ENCODE measurements at regions not wholly inside any gene's neighbourhood (a gene's known extent, or its start where the extent isn't known, plus 50 kb on each side); places are given as distances from the start of the nearest gene placed in this dataset.
"Not testable (repeated sequence)": the region's sequence is repeated elsewhere in the genome, so short reads cannot be mapped to it uniquely, and the experiment has no call there.

DNA sequence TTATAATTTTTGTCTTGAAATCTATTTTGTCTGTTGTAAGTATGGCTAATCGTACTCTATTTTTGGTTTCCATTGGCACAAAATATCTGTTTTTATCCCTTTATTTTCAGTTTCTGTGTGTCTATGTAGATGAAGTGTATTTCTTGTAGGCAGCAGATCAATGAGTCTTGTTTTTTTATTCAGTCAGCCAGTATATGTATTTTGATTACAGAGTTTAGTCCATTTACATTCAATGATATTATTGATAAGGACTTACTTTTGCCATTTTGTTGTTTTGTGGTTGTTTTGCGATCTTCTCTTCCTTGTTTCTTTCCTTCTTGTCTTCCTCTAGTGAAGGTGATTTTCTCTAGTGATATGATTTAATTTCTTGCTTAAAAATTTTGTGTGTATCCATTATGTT is 336.3 kb upstream of the SPRY2 start:
- ATAC-seq (no peak), DNase-seq (ENCODE audit: low spot score in 2 of 2) (no peak)
- Mint-ChIP-seq H3K9me3 (peaks cover 13 to 28% of the 10 kb centered on the region in 2 donors), H3K36me3 (no peaks in the 10 kb centered on the region), H3K27ac (no peak overlapping the region)

DNA sequence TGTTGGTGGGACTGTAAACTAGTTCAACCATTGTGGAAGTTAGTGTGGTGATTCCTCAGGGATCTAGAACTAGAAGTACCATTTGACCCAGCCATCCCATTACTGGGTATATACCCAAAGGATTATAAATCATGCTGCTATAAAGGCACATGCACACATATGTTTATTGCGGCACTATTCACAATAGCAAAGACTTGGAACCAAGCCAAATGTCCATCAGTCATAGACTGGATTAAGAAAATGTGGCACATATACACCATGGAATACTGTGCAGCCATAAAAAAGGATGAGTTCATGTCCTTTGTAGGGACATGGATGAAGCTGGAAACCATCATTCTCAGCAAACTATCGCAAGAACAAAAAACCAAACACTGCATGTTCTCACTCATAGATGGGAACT is 334.5 kb upstream of the SPRY2 start:
- not testable (repeated sequence) for H3K36me3 Mint-ChIP-seq; ATAC-seq; DNase-seq (ENCODE audit: low spot score in 2 of 2); H3K27ac Mint-ChIP-seq
- H3K9me3 Mint-ChIP-seq: peaks cover 21 to 26% of the 10 kb centered on the region in 2 donors

DNA sequence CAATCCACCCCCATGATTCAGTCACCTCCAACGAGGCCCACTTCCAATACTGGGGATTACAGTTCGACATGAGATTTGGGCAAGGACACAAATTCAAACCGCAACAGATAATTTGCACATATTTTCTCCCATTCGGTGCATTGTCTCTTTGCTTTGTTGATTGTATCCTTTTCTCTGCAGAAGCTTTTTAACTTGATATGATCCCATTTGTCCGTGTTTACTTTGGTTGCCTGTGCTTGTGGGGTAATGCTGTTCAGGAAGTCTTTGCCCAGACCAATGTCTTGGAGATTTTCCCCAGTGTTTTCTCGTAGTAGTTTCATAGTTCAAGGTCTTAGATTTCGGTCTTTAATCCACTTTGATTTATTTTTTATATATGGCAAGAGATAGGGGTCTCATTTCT is 330.8 kb upstream of the SPRY2 start:
- no peak overlapping the region for H3K27ac Mint-ChIP-seq
- no peak for ATAC-seq

DNA sequence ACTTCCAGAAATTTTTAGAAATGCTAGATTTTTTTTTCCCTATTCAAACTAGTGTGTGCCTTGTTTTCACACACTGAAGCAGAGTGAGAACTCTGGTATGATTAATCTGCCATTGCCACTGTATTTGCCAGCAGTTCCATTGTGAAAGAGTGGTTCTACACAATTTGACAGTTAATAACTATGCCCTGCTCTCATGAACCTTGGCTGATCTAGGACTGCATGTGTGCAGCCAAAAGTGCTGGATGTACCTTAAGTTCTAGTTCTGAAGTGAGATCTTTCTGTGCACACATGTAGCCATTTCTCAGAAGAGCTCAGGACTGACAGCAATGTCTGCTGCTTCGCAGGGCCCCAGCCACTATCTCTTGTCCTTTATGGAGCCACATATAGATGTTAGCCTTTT is 328.2 kb upstream of the SPRY2 start:
- no peak for ATAC-seq

More for the DNA sequence above, 330.8 kb upstream of the SPRY2 start:
- no peaks in the 10 kb centered on the region for H3K36me3 Mint-ChIP-seq
- DNase-seq (ENCODE audit: low spot score in 2 of 2): no peak
- peaks cover 0 to 13% of the 10 kb centered on the region in 2 donors for H3K9me3 Mint-ChIP-seq

DNA sequence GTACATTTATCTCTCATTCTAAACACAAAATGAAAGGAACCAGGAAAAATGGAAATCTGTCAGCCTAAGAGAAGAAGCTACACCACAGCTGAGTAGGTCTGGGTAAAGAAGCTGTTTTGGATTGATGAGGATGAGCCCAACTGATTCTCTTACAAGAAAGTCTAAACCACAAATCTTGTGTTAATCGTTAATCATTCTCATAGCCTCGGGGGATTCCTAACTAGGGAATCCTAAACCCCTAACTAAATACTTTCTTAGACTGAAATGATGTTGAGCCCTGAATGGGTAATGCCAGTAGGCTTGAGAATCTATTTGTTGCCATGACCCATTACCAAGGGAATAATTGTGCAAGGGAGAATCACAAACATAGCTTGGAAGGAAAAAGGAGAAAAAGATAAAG is 327.5 kb upstream of the SPRY2 start:
- ATAC-seq: no peak
- no peak for DNase-seq (ENCODE audit: low spot score in 2 of 2)
- peaks cover 10 to 22% of the 10 kb centered on the region in 2 donors for H3K9me3 Mint-ChIP-seq
- H3K27ac Mint-ChIP-seq: no peak overlapping the region
- H3K36me3 Mint-ChIP-seq: no peaks in the 10 kb centered on the region

More for the DNA sequence above, 328.2 kb upstream of the SPRY2 start:
- peaks cover 10 to 22% of the 10 kb centered on the region in 2 donors for H3K9me3 Mint-ChIP-seq
- H3K27ac Mint-ChIP-seq: no peak overlapping the region
- H3K36me3 Mint-ChIP-seq: no peaks in the 10 kb centered on the region
- no peak for DNase-seq (ENCODE audit: low spot score in 2 of 2)

DNA sequence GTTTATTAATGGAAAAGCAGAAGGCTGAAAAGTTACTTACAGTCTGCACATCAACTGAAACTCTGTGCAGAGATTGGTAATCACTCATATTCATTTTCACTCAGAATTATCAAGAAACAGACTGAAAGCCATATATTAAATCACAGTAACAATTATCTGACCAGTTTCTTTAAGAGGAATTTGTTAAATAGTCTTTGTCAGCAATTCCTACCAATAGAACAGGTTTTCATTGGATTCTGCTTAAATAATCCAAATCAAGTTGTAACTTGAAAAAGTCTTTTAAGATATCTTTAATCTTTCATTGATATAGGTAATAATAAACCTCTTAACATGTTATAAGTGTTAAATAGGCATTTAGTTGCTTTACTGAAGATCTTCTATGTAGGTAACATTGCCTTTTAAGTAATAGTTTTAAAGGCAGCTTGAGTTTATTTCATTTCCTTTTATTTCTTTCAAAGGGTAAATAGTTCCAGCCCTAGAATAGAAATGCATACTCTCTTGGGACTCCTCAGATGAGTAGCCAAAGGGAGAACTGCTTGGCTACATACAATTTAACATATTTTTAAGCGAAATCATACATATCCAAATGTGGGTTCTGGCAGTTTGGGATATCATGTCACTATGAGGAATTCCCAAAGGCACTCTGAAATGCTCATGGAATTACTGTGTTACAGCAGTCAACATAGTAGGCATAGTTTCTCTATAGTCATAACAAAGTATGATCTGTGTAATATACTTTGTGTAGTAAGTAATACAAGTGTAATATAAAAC is 326.0 kb upstream of the SPRY2 start:
- no peak for DNase-seq (ENCODE audit: low spot score in 2 of 2)
- no peak for ATAC-seq
- no peaks in the 10 kb centered on the region for H3K36me3 Mint-ChIP-seq
- no peak overlapping the region for H3K27ac Mint-ChIP-seq
- peaks cover 14 to 25% of the 10 kb centered on the region in 2 donors for H3K9me3 Mint-ChIP-seq

DNA sequence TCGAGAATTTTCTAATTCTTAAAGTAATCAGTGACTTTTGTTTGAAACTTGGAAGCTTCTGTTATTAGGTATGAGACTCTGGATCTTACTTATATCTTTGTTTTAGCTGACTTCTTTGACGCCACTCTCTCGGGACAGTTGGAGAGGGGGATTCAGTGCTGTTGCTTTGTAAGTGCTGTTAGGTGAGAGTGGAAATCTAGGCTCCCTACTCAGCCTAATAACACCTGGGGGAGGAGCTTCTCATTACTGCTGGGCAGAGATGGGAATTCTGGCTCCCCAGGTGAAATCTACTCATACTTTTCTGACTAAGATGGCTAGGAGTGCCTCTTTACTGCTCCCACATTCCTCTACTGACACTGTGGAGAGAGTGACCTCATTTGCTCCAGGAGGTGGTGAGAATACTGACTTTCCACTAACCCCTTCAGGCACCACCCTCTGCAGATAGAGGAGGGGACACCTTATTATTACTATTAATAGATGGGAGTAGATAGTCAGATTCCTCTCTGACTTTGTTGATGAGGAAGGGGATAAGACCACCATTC is 324.9 kb upstream of the SPRY2 start:
- no peaks in the 10 kb centered on the region for H3K36me3 Mint-ChIP-seq
- no peak for ATAC-seq
- H3K27ac Mint-ChIP-seq: no peak overlapping the region

DNA sequence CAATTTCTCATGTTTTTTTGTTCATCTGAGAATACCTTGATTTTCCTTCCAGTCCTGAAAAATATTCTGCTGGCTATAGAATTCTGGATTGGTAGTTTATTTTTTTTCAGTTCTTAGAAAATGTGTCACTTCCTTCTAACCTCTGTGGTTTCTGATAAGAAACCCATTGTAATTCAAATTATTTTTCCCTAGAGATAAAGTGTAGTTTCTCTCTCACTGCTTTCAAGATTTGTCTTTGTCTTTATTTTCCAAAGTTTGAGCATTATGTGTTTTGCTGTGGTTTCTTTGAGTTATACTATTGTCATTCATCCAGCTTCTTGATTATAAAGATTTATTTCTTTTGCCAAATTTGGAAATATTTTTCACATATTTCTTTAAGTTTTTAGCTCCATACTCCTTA is 324.0 kb upstream of the SPRY2 start:
- no peak for ATAC-seq
- no peak for DNase-seq (ENCODE audit: low spot score in 2 of 2)
- no peaks in the 10 kb centered on the region for H3K36me3 Mint-ChIP-seq
- H3K27ac Mint-ChIP-seq: no peak overlapping the region
- peaks cover 14 to 15% of the 10 kb centered on the region in 2 donors for H3K9me3 Mint-ChIP-seq

More for the DNA sequence above, 324.9 kb upstream of the SPRY2 start:
- peaks cover 15% of the 10 kb centered on the region in 2 donors for H3K9me3 Mint-ChIP-seq
- no peak for DNase-seq (ENCODE audit: low spot score in 2 of 2)

DNA sequence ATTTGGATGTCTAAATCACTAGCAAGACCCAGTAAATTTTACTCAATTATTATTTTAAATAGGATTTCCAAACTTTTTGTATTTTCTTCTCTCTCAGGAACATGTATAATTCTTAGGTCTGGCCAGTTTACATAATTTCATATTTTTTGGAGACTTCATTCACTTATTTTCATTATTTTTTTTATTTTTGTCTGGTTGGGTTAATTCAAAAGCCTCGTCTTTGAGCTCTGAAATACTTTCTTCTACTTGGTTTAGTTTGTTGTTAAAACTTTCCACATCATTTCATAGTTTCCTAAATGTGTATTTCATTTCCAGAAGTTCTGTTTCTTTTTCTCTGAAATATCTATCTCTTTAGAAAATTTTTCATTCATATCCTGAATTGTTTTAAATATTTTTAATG is 322.9 kb upstream of the SPRY2 start:
- peaks cover 14 to 15% of the 10 kb centered on the region in 2 donors for H3K9me3 Mint-ChIP-seq
- no peak for ATAC-seq
- DNase-seq (ENCODE audit: low spot score in 2 of 2): no peak

DNA sequence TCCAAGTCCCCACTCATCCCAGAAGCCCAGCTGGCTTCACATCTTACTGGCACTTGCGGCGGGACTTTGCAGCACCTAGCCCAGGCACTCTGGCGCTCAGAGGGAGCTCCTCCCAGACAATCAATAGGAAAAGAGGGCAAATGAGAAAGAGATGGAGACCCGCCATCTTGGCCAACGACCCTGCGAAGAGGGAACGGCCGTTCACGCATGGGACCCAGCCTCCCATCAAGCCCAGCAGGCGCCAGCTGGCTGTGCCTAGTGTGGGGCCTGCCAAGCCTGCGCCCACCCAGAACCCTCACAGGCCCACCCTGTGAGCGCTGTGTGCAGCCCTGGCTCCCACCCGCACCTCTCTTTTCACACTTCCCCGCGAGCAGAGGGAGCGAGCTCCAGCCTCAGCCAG is 317.8 kb upstream of the SPRY2 start:
- Mint-ChIP-seq H3K9me3 (peaks cover 25% of the 10 kb centered on the region in 2 donors), H3K27ac (no peak overlapping the region), H3K36me3 (no peaks in the 10 kb centered on the region)
- no peak for ATAC-seq
- no peak for DNase-seq (ENCODE audit: low spot score in 2 of 2)

More for the DNA sequence above, 322.9 kb upstream of the SPRY2 start:
- Mint-ChIP-seq H3K36me3 (no peaks in the 10 kb centered on the region), H3K27ac (no peak overlapping the region)

DNA sequence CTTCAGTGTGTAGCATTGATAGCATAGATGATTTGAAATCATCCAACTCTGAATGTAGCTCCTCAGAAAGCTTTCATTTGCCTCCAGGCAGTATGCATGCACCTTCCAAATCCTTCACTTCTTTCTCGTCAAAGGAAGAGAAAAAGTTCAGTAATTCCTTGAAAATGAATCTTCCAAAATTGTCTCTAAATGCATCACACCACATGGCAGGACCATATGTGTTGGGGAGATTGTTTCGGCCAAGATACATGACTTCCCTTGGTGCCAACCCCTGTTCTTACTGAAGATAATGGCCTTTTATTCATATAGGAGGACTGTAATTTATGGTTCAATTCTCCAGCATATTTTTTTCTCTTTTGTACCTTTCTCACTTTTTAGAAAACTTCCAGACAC is 315.6 kb upstream of the SPRY2 start:
- no peak for DNase-seq (ENCODE audit: low spot score in 2 of 2)
- ATAC-seq: no peak
- peaks cover 24 to 25% of the 10 kb centered on the region in 2 donors for H3K9me3 Mint-ChIP-seq
- no peak overlapping the region for H3K27ac Mint-ChIP-seq
- no peaks in the 10 kb centered on the region for H3K36me3 Mint-ChIP-seq

DNA sequence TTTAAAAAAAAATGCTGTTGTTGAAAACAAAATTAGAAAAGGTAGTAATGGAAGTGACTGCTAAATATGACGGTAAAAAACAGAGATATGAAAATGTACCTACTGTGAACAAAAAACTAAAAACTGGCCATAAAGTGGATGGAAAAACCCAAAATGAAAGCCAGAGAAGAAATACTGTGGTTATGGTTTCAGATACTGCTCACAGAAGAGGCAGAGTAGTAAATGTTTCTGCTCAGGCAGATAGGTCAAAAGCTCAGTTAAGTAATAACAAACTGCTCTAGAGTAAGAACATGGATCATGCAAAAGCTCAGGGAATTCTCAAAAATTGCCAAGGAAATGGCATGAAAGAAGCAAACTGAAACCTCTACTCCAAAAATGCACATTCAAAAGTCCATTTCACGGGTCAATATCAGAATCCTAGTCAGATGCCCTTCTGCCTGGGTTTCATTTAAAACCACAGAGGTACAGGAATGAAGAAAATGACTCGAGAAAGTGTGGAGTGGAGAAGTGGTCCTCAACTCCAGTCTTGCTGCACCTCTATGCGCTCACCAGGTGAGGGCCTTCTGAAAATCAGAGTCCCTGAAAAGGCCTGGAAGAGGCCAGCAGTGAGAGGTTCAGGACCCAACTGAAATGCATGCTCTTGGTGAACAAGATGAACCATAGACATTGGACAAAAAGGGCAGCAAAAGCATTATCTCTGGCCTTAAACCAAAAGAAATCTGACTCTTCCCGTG is 315.0 kb upstream of the SPRY2 start:
- Mint-ChIP-seq H3K9me3 (peaks cover 24 to 25% of the 10 kb centered on the region in 2 donors), H3K27ac (no peak overlapping the region), H3K36me3 (no peaks in the 10 kb centered on the region)
- no peak for ATAC-seq
- DNase-seq (ENCODE audit: low spot score in 2 of 2): no peak

DNA sequence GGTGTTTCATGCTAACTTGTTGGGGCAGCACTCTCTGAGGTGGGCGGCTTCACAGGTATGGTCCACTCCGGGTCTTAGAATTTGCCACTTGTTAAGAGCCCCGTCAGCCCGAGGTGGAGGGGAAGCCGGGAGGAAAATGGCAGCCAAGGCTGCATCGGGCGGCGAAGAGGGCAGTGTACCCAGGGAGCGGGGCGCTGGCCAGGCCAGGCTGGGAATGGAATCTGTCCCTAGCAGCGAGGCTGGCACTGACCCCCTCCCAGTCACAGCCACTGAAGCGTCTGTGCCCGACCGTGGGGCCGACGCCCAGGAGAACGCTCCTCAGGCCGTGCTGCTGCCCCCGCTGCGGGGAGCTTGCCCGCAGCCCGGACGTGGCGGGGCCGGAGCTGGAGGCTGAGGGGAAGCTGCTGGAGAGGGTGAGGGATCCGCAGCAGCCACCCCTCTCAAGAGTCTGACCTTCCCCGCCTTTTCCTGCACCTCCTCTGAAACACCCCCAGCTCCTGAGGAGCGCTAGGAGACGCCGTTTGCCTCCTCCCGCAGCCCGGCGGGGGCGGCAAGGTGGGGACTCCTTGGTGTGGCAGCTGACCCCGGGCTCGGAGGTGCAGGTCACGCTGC is 313.8 kb upstream of the SPRY2 start:
- DNase-seq (ENCODE audit: low spot score in 2 of 2) (no peak), ATAC-seq (no peak)
- no peak overlapping the region for H3K27ac Mint-ChIP-seq

DNA sequence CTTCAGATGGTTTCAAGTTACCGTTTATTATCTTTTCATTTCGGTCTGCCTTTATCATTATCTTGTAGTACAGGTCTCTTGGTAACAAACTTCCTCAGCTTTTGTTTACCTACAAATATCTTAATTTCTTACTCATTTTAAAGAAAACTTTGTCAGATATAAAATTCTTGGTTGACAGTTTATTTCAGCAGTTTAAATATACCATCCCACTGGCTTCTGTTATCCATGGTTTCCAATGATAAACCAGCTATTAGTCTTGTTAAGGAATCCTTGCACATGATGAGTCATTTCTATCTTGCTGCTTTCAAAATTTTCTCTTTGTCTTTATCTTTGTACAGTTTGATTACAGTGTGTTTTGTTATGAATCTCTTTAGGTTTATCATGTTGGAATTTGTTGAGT is 308.3 kb upstream of the SPRY2 start:
- peaks cover 0 to 5% of the 10 kb centered on the region in 2 donors for H3K36me3 Mint-ChIP-seq
- no peak for ATAC-seq
- DNase-seq (ENCODE audit: low spot score in 2 of 2): no peak
- H3K9me3 Mint-ChIP-seq: peaks cover 22 to 25% of the 10 kb centered on the region in 2 donors
- H3K27ac Mint-ChIP-seq: no peak overlapping the region

More for the DNA sequence above, 313.8 kb upstream of the SPRY2 start:
- Mint-ChIP-seq H3K36me3 (no peaks in the 10 kb centered on the region), H3K9me3 (peaks cover 29 to 32% of the 10 kb centered on the region in 2 donors)

DNA sequence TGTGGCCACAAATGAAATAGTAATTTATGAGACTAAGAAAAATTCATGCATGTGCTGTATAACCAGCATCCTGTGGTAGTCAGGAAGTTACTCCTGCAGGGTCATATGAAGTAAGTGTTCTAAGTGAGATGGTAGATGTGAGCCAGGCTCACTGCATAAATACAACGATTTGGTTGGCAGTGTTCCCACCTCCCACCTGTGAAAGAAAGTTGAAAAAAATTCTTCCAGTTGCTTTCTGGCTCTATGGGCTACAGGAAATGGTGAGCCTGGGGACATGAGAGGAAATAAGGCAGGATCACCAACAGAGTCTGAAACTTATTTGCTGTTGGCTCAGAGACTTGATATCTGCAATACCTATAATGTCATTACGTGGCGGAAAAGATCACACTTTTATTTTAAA is 301.7 kb upstream of the SPRY2 start:
- DNase-seq (ENCODE audit: low spot score in 2 of 2): no peak
- no peak for ATAC-seq
- H3K9me3 Mint-ChIP-seq: peaks cover 6% of the 10 kb centered on the region in 2 donors
- H3K27ac Mint-ChIP-seq: no peak overlapping the region
- H3K36me3 Mint-ChIP-seq: peaks cover 0 to 5% of the 10 kb centered on the region in 2 donors

DNA sequence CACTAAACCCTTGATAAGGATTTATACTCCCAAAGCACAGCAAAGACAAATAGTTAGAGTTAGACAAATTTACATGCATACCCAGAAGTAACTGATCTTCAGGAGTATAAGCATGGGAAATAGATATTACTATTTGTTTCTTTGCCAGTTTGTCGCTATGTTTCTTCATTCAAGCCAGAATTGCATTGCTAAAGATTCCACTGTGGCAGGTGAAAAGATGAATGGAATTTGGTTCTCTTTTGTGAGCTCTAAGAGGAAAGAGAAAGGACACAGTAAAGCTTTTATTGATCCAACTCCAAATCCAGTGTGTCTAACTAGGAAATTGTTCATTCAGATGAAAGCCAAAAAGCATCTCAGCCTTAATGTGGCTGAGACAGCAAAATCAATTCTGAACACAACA is 292.3 kb upstream of the SPRY2 start:
- ATAC-seq (no peak), DNase-seq (ENCODE audit: low spot score in 2 of 2) (no peak)
- Mint-ChIP-seq H3K36me3 (no peaks in the 10 kb centered on the region), H3K27ac (no peak overlapping the region), H3K9me3 (peaks cover 6% of the 10 kb centered on the region in 2 donors)

DNA sequence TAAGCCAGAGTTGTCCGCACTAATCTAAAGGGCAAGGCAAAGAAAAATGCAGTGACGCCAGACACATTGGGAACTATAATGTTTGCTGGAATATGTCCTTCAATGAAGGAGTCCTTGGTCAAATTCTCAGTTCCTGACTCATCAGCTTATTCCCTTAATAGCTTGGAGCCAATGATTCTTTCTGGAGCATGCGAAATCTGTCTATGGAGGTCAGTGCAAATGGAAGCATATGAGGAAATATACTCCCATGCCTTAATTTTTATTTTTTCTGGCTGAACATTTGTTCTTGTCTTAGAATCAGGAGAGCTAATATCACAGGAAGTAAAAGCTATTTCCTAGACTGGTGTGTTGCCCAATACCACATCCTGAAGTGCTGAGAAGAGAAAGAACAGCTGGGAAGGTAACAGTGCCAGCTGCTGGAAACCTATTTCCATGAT is 289.8 kb upstream of the SPRY2 start:
- H3K36me3 Mint-ChIP-seq: no peaks in the 10 kb centered on the region
- DNase-seq (ENCODE audit: low spot score in 2 of 2) (no peak), ATAC-seq (no peak)
- no peak overlapping the region for H3K27ac Mint-ChIP-seq
- peaks cover 6 to 9% of the 10 kb centered on the region in 2 donors for H3K9me3 Mint-ChIP-seq
